ENCODE measurements at regions not wholly inside any gene's neighbourhood (a gene's known extent, or its start where the extent isn't known, plus 50 kb on each side); places are given as distances from the start of the nearest gene placed in this dataset.

- TF ChIP-seq USF1 (IDR thresholded peaks at IDR 0.05; ENCODE audit: borderline replicate concordance, extremely low read length, insufficient read depth, low read depth, low read length) (no peak), E4F1 (IDR thresholded peaks at IDR 0.05; ENCODE audit: borderline replicate concordance, partially characterized antibody) (no peak), NR2C2 (IDR thresholded peaks at IDR 0.05; ENCODE audit: borderline replicate concordance, control insufficient read depth, insufficient read length, low read depth) (no peak), IKZF1 (conservative IDR thresholded peaks at IDR 0.05) (peak; percentile 50), GATAD2B (conservative IDR thresholded peaks at IDR 0.05; ENCODE audit: low read depth) (no peak), CBX5 (IDR thresholded peaks at IDR 0.05; ENCODE audit: low read depth) (no peak), RELB (IDR thresholded peaks at IDR 0.05; ENCODE audit: low read depth) (no peak), PKNOX1 (IDR thresholded peaks at IDR 0.05) (no peak), PAX5 (IDR thresholded peaks at IDR 0.05; ENCODE audit: borderline replicate concordance, low read depth, low read length) (no peak), NBN (IDR thresholded peaks at IDR 0.05) (no peak), ESRRA (IDR thresholded peaks at IDR 0.05; ENCODE audit: low read length) (no peak), NR2C1 (IDR thresholded peaks at IDR 0.05) (no peak), SMARCA5 (IDR thresholded peaks at IDR 0.05) (no peak), BMI1 (IDR thresholded peaks at IDR 0.05; ENCODE audit: borderline replicate concordance) (no peak), ZNF207 (IDR thresholded peaks at IDR 0.05; ENCODE audit: borderline replicate concordance) (no peak), EP300 (IDR thresholded peaks at IDR 0.05; ENCODE audit: borderline replicate concordance in 1 of 2, control insufficient read depth in 1 of 2, low read depth in 2 of 2, low read length in 2 of 2) (no peak), GABPA (IDR thresholded peaks at IDR 0.05; ENCODE audit: low read depth) (no peak), MAX (IDR thresholded peaks at IDR 0.05; ENCODE audit: low read depth, low read length) (no peak), NKRF (conservative IDR thresholded peaks at IDR 0.05) (no peak)
Measured at GRCh38 chr14:22432348-22432976, 156.6 kb downstream of the DAD1 start (continued).
